ENCODE measurements at regions not wholly inside any gene's neighbourhood (a gene's known extent, or its start where the extent isn't known, plus 50 kb on each side); places are given as distances from the start of the nearest gene placed in this dataset.
"Not testable (repeated sequence)": the region's sequence is repeated elsewhere in the genome, so short reads cannot be mapped to it uniquely, and the experiment has no call there.

DNA sequence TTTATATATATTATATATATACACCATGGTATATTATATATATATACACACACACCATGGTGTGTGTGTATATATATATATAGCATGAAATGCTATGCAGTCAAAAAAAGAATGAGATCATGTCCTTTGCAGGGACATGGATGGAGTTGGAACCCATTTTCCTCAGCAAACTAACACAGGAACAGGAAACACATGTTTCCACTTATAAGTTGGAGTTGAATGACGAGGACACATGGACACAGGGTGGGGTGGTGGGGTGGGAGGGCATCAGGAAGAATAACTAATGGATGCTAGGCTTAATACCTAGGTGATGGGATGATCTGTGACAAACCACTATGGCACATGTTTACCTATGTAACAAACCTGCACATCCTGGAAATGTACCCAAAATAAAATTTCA lies 293.6 kb upstream of the NDST3 start:
- no peak for DNase-seq (ENCODE audit: low spot score)
- in situ Hi-C loops (cut with MboI; ENCODE audit: low sequenced_read_pairs, unreplicated experiment) = no loop called here
- TF ChIP-seq, protein P1, sequence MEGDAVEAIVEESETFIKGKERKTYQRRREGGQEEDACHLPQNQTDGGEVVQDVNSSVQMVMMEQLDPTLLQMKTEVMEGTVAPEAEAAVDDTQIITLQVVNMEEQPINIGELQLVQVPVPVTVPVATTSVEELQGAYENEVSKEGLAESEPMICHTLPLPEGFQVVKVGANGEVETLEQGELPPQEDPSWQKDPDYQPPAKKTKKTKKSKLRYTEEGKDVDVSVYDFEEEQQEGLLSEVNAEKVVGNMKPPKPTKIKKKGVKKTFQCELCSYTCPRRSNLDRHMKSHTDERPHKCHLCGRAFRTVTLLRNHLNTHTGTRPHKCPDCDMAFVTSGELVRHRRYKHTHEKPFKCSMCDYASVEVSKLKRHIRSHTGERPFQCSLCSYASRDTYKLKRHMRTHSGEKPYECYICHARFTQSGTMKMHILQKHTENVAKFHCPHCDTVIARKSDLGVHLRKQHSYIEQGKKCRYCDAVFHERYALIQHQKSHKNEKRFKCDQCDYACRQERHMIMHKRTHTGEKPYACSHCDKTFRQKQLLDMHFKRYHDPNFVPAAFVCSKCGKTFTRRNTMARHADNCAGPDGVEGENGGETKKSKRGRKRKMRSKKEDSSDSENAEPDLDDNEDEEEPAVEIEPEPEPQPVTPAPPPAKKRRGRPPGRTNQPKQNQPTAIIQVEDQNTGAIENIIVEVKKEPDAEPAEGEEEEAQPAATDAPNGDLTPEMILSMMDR (IDR thresholded peaks at IDR 0.05; ENCODE audit: borderline replicate concordance, control extremely low read depth, extremely low read depth, insufficient read depth, missing control alignments) = no peak

DNA sequence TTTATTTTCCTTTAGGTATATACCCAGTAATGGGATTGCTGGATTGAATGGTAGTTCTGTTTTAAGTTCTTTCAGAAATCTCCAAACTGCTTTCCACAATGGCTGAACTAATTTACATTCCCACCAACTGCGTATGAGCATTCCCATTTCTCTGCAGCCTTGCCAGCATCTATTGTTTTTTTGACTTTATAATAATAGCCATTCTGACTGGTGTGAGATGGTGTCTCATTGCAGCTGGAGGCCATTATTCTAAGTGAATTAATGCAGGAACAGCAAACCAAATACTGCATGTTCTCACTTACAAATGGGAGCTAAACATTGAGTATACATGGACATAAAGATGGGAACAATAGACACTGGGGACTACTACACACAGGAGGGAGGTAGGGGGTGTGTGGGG lies 288.9 kb upstream of the NDST3 start:
- in situ Hi-C loops (cut with MboI; ENCODE audit: low sequenced_read_pairs, unreplicated experiment); DNase-seq (ENCODE audit: low spot score): not testable (repeated sequence)

DNA sequence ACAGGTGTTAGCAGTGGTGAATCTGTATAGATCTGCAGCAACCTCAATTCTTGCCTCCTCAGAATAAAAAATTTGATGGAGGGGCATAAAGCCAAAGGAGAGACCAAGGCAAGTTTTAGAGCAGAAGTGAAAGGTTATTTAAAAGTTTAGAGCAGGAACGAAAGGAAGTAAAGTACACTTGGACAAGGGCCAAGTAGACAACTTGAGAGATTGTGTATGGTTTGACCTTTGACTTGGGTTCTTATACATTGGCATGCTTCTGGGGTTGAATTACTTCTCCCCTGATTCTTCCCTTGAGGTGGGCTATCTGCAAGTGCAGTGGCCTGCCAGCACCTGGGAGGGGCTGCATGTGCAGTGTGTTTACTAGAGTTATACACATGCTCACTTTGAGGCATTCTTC lies 278.8 kb upstream of the NDST3 start:
- DNase-seq (ENCODE audit: low spot score) = no peak
- in situ Hi-C loops (cut with MboI; ENCODE audit: low sequenced_read_pairs, unreplicated experiment) = no loop called here
- TF ChIP-seq, protein P1 (IDR thresholded peaks at IDR 0.05; ENCODE audit: borderline replicate concordance, control extremely low read depth, extremely low read depth, insufficient read depth, missing control alignments) = no peak

DNA sequence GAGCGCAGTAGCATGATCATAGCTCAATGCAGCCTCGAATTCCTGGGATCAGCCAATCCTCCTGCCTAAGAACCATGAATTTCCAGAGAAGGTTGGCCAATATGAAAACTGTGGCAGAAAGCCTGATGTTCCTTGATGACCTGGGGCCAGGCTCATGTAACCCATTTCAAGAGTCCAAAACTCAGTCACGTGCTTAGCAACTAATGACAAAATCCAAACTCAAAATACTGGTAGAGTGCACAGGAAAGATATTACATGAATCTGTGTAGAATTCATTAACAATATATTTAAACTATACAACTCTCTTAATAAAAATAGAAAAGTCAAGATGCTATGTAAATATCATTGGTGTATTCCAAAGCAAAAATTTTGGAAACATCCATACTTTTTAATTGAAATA lies 265.7 kb upstream of the NDST3 start:
- TF ChIP-seq, protein P1 (IDR thresholded peaks at IDR 0.05; ENCODE audit: borderline replicate concordance, control extremely low read depth, extremely low read depth, insufficient read depth, missing control alignments) = no peak
- DNase-seq (ENCODE audit: low spot score) = no peak
- in situ Hi-C loops (cut with MboI; ENCODE audit: low sequenced_read_pairs, unreplicated experiment) = no loop called here

DNA sequence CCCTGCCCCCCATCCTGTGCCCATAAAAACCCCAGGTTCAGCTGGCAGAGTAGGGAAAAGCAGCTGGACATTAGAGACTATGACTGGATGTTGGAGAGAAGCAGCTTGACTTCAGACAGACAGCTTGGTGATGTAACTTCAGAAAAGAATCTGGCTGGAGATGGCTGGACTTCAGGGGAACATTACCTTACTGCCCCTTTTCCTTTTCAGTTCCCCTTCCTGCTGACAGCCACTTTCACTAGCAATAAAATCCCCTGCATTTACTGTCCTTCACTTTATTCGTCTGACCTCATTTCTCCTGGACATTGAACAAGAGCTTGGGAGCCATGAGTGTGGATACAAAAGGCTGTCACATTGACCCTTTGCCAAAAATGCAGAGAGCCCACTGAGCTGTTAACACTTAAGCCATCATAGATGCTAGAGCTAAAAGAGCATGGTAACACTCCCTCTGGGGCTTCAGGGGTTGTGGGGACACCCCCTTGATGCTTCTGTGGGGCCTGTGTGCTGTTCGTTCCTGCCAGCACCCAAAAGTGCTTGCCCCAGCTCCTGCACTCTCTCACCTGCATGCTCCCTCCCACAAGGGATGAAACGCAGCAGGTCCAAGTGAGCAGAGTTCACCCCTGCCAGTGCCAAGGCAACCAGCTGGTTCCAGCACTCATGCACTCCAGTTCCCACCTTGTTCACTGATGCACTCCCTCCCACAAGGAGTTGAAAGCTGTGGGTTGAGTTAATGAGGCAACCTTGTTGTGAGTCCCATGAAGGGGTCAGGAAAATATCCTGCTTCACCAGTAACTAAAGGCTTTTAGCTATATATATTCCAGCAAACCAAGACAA lies 263.8 kb upstream of the NDST3 start:
- DNase-seq (ENCODE audit: low spot score) = no peak
- in situ Hi-C loops (cut with MboI; ENCODE audit: low sequenced_read_pairs, unreplicated experiment) = no loop called here
- TF ChIP-seq, protein P1 (IDR thresholded peaks at IDR 0.05; ENCODE audit: borderline replicate concordance, control extremely low read depth, extremely low read depth, insufficient read depth, missing control alignments) = no peak

DNA sequence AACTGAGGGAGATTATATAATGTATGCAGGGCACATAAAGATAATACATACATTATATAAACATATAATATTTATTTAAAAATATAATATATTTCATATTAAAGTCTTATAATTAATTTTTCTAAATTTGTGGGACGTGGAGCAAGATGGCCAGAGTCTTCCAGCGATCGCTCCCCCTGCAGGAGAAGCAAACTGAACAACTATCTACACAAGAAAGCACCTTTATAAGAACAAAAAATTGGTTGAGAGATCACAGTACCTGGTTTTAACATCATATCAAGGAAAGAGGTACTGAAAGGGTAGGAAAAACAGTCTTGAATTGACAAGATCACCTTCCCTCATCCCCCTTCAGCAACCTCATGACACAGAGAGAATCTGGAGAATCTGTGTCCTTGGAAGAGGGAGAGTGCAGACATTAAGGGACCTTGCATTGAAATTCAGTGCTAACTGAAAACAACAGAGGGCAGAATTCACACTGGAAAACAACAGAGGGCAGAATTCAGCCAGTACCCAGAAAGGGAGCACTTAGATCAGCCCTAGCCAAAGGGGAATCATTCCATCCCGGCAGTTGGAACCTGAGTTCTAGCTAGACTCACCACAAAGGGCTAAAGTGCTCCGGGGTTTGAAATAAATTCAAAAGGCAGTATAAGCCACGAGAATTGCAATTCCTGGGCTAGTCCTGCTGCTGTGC lies 262.5 kb upstream of the NDST3 start:
- TF ChIP-seq, protein P1 (IDR thresholded peaks at IDR 0.05; ENCODE audit: borderline replicate concordance, control extremely low read depth, extremely low read depth, insufficient read depth, missing control alignments) = no peak
- no peak for DNase-seq (ENCODE audit: low spot score)
- in situ Hi-C loops (cut with MboI; ENCODE audit: low sequenced_read_pairs, unreplicated experiment) = no loop called here
